Fibroblast of mammary gland (primary cell): ENCODE measurements at regions not wholly inside any gene's neighbourhood (a gene's known extent, or its start where the extent isn't known, plus 50 kb on each side); places are given as distances from the start of the nearest gene placed in this dataset.

Source experiments
- DNase-seq: peaks from one replicate; pipeline ENCODE4 v3.0.0-alpha.2; 2010; ENCODE audit warnings: low read depth
- H3K4me3 ChIP-seq: 2 replicates; pipeline ENCODE4 v1.5.1; 2011; ENCODE audit warnings: low read depth, mild to moderate bottlenecking, low read length, moderate library complexity; ENCODE audit not compliant: control insufficient read depth
- TF ChIP-seq, protein P1 (sequence below): conservative IDR thresholded peaks from 2 replicates; pipeline ENCODE4 v1.5.1; 2011; ENCODE audit warnings: low read depth, low read length, inconsistent platforms; ENCODE audit not compliant: control insufficient read depth, insufficient read depth

GRCh38 chr5:104298518-104298917 is 735.9 kb upstream of the NUDT12 start:
- DNase-seq: no peak
- TF ChIP-seq, protein P1, sequence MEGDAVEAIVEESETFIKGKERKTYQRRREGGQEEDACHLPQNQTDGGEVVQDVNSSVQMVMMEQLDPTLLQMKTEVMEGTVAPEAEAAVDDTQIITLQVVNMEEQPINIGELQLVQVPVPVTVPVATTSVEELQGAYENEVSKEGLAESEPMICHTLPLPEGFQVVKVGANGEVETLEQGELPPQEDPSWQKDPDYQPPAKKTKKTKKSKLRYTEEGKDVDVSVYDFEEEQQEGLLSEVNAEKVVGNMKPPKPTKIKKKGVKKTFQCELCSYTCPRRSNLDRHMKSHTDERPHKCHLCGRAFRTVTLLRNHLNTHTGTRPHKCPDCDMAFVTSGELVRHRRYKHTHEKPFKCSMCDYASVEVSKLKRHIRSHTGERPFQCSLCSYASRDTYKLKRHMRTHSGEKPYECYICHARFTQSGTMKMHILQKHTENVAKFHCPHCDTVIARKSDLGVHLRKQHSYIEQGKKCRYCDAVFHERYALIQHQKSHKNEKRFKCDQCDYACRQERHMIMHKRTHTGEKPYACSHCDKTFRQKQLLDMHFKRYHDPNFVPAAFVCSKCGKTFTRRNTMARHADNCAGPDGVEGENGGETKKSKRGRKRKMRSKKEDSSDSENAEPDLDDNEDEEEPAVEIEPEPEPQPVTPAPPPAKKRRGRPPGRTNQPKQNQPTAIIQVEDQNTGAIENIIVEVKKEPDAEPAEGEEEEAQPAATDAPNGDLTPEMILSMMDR: no peak
- no peak overlapping the region for H3K4me3 ChIP-seq

DNA sequence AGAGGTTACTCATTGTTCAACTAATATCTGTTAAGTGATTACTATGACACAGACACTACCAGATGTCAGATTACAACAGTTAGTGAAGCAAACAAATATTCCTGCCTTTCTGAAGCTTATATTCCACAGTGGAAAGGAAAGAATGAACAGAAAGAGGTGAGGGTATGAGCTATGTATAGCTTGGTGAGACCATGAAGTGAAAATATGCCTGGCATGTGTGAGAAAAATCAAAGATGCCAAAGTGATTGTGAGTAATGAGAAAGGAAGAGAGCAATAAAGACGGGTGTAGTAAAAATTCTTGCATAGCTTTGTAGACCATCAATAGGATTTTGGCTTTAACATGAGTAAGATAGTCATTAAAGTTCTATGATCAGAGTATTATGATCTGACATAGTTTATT is 734.5 kb upstream of the NUDT12 start:
- TF ChIP-seq, protein P1: no peak
- no peak for DNase-seq
- H3K4me3 ChIP-seq: no peak overlapping the region

GRCh38 chr5:104295991-104296390 is 733.4 kb upstream of the NUDT12 start:
- no peak for DNase-seq
- TF ChIP-seq, protein P1: no peak
- no peak overlapping the region for H3K4me3 ChIP-seq

GRCh38 chr5:104283136-104283535 is 720.5 kb upstream of the NUDT12 start:
- TF ChIP-seq, protein P1: no peak
- no peak overlapping the region for H3K4me3 ChIP-seq
- DNase-seq: no peak

GRCh38 chr5:104273725-104274124 is 711.1 kb upstream of the NUDT12 start:
- TF ChIP-seq, protein P1: no peak

DNA sequence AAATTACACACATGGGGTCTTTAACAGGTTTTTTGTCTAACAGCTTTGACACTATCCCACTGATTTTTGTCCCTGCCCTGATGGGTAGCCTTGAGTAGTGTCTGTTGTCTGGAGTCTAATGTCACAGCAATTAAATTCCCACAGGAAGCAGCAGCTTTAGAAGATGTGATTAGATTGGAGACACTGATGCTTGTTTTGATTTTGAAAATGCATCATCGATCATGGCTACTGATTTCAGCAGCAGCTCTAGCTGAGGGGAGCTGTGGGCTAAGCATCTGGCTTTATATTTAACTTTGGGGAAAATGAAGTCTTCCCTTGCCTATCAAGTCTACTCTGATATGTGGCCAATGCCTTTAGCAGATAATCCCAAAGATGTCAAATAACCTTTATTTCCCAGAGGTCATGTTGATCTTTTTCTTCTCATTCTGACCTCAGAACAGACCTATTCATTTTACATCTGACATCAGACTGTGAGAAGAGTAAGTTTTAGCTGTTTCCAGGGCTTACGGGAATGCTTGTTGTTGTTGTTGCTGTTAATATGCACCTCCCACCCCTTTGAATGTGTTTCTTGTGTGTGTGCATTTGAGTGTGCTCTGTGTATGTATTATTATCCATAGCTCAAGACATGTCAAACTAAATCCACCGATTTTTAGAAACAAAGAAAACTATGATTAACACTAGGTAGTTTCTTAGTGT is 704.9 kb upstream of the NUDT12 start:
- DNase-seq: no peak
- TF ChIP-seq, protein P1: no peak

More at GRCh38 chr5:104273725-104274124, 711.1 kb upstream of the NUDT12 start:
- no peak overlapping the region for H3K4me3 ChIP-seq
- no peak for DNase-seq

More for the DNA sequence above, 704.9 kb upstream of the NUDT12 start:
- H3K4me3 ChIP-seq: no peak overlapping the region
